HCT116 (cell line): ENCODE measurements at regions not wholly inside any gene's neighbourhood (a gene's known extent, or its start where the extent isn't known, plus 50 kb on each side); places are given as distances from the start of the nearest gene placed in this dataset.

Experiments
- ATAC-seq: fragments of 200-7000 bp; cut with Tn5 transposase; 2 replicates; pipeline ENCODE4 v1.9.1; 2020; ENCODE audit warnings: mild to moderate bottlenecking, moderate library complexity
- BruUV-seq: library from RNA; stranded (reverse); fragments of 400-500 nt; replicated peaks from 2 replicates; lab custom pipeline; 2021; lab: Mats Ljungman, UMichigan
- CTCF ChIA-PET: fragments of 300-600 bp; sonication (Branson Sonifier 250); formaldehyde crosslinking; loops from one replicate; lab custom pipeline; 2021; ENCODE audit warnings: antibody characterized with exemption; lab: Charles Lee
- POLR2A ChIA-PET: fragments of 300-600, 350-600 bp; sonication (Branson Sonifier 250); formaldehyde crosslinking; loops from one replicate; lab custom pipeline; 2021; ENCODE audit warnings: antibody characterized with exemption; lab: Charles Lee
- RAD21 ChIA-PET, 2 experiments: fragments of 300-600 bp; sonication (Branson Sonifier 250); formaldehyde crosslinking; loops; one replicate each; lab custom pipeline; 2023; ENCODE audit warnings: low total read pairs in 2 of 2; ENCODE audit not compliant: uncharacterized antibody in 2 of 2, unreplicated experiment in 2 of 2, low non-redundant PET in 1 of 2; lab: Charles Lee
- DNase-seq: peaks from one replicate; pipeline ENCODE4 v3.0.0-alpha.2; 2010; ENCODE audit warnings: low read depth, low spot score
- H2AFZ ChIP-seq: fragments of 200-600 bp; shearing (Covaris generic), sonication (generic); 2 replicates; pipeline ENCODE4 v1.6.1; 2017; ENCODE audit warnings: low read depth, mixed run types, mixed read lengths, antibody characterized with exemption, low read length; ENCODE audit not compliant: poor library complexity, severe bottlenecking
- H3K27ac ChIP-seq: 2 replicates; pipeline ENCODE4 v1.5.1; 2012; ENCODE audit warnings: low read depth, low read length
- H3K27me3 ChIP-seq: fragments of 200-600 bp; sonication (generic); 2 replicates; pipeline ENCODE4 v1.6.1; 2016; ENCODE audit warnings: mixed run types, low read length, mixed read lengths; ENCODE audit not compliant: insufficient read depth
- H3K36me3 ChIP-seq, 2 experiments: fragments of 200-500 bp in 1 of 2; fragments of 200-600 bp in 1 of 2; sonication (Bioruptor generic) in 1 of 2; sonication (generic) in 1 of 2; 2 replicates each; pipeline versions ENCODE4 v1.5.1 to v1.6.1; 2014 to 2016; ENCODE audit warnings: low read length in 2 of 2, inconsistent platforms in 1 of 2, mixed read lengths in 1 of 2, mixed run types in 1 of 2; ENCODE audit not compliant: insufficient read depth in 2 of 2, control insufficient read depth in 1 of 2
- H3K4me1 ChIP-seq, 2 experiments: fragments of 200-600 bp in 1 of 2; sonication (generic) in 1 of 2; 2 replicates each; pipeline versions ENCODE4 v1.5.1 to v1.6.1; 2012 to 2017; ENCODE audit warnings: low read length in 2 of 2, inconsistent platforms in 1 of 2, mild to moderate bottlenecking in 1 of 2, mixed read lengths in 1 of 2, mixed run types in 1 of 2, moderate library complexity in 1 of 2; ENCODE audit not compliant: insufficient read depth in 2 of 2, control insufficient read depth in 1 of 2
- H3K4me2 ChIP-seq: fragments of 200-600 bp; sonication (generic); 2 replicates; pipeline ENCODE4 v1.6.1; 2017; ENCODE audit warnings: mixed run types, low read length, mixed read lengths
- H3K4me3 ChIP-seq, 2 experiments: fragments of 200-600 bp in 1 of 2; sonication (generic) in 1 of 2; replicated peaks in 1 of 2; 2 replicates each; pipeline ENCODE4 v1.5.1; 2011 to 2016; ENCODE audit warnings: low read length in 2 of 2, control low read depth in 1 of 2, low read depth in 1 of 2, mild to moderate bottlenecking in 1 of 2, mixed read lengths in 1 of 2, mixed run types in 1 of 2
- H3K79me2 ChIP-seq: fragments of 200-600 bp; sonication (generic); 2 replicates; pipeline ENCODE4 v1.6.1; 2017; ENCODE audit warnings: mild to moderate bottlenecking, mixed run types, low read length, moderate library complexity, mixed read lengths; ENCODE audit not compliant: insufficient read depth
- H3K9ac ChIP-seq: fragments of 200-600 bp; sonication (generic); 2 replicates; pipeline ENCODE4 v1.6.1; 2016; ENCODE audit warnings: low read length, mixed read lengths
- H3K9me2 ChIP-seq: fragments of 200-600 bp; sonication (generic), shearing (Covaris generic); 2 replicates; pipeline ENCODE4 v1.6.1; 2017; ENCODE audit warnings: mixed run types, mild to moderate bottlenecking, moderate library complexity; ENCODE audit not compliant: insufficient read depth
- H3K9me3 ChIP-seq, 2 experiments: fragments of 200-500 bp in 1 of 2; fragments of 200-600 bp in 1 of 2; sonication (Bioruptor generic) in 1 of 2; sonication (generic) in 1 of 2; 2 replicates each; pipeline ENCODE4 v1.6.1; 2014 to 2017; ENCODE audit warnings: low read length in 2 of 2, mixed read lengths in 2 of 2, inconsistent platforms in 1 of 2, low read depth in 1 of 2, mild to moderate bottlenecking in 1 of 2, mixed run types in 1 of 2, moderate library complexity in 1 of 2; ENCODE audit not compliant: control insufficient read depth in 1 of 2, insufficient read depth in 1 of 2
- H4K20me1 ChIP-seq: fragments of 200-600 bp; sonication (generic), shearing (Covaris generic); 2 replicates; pipeline ENCODE4 v1.6.1; 2017; ENCODE audit warnings: mixed run types, mild to moderate bottlenecking, moderate library complexity; ENCODE audit not compliant: insufficient read depth
- CBX3 ChIP-seq: IDR thresholded peaks from 2 replicates; pipeline ENCODE4 v1.6.1; 2012; ENCODE audit warnings: low read depth
- CEBPB ChIP-seq: IDR thresholded peaks from 2 replicates; pipeline ENCODE4 v1.6.1; 2012; ENCODE audit warnings: low read depth
- EGR1 ChIP-seq: IDR thresholded peaks from 2 replicates; pipeline ENCODE4 v1.6.1; 2012; ENCODE audit warnings: low read depth
- ELF1 ChIP-seq: IDR thresholded peaks from 2 replicates; pipeline ENCODE4 v1.6.1; 2012; ENCODE audit warnings: low read depth, borderline replicate concordance
- EZH2 ChIP-seq: fragments of 200-600 bp; sonication (generic); IDR thresholded peaks from 2 replicates; pipeline ENCODE4 v1.6.1; 2017; ENCODE audit warnings: antibody characterized with exemption, mixed run types
- EZH2phosphoT487 ChIP-seq: fragments of 200-600 bp; IDR thresholded peaks from 2 replicates; pipeline ENCODE4 v1.6.1; 2018; ENCODE audit warnings: antibody characterized with exemption, borderline replicate concordance
- FOSL1 ChIP-seq: IDR thresholded peaks from 2 replicates; pipeline ENCODE4 v1.6.1; 2012; ENCODE audit warnings: low read depth
- JUND ChIP-seq: IDR thresholded peaks from 2 replicates; pipeline ENCODE4 v1.6.1; 2012
- POLR2A ChIP-seq: IDR thresholded peaks from 2 replicates; pipeline ENCODE4 v1.7.0; 2011; ENCODE audit warnings: borderline replicate concordance; ENCODE audit not compliant: insufficient read depth, insufficient read length; ENCODE audit errors: extremely low read depth
- POLR2AphosphoS5 ChIP-seq: IDR thresholded peaks from 2 replicates; pipeline ENCODE4 v1.6.1; 2011; ENCODE audit warnings: mild to moderate bottlenecking, low read depth, low read length, moderate library complexity
- SIN3A ChIP-seq: IDR thresholded peaks from 2 replicates; pipeline ENCODE4 v1.6.1; 2012; ENCODE audit warnings: low read depth
- SP1 ChIP-seq: IDR thresholded peaks from 2 replicates; pipeline ENCODE4 v1.6.1; 2012; ENCODE audit warnings: low read depth
- SRF ChIP-seq: IDR thresholded peaks from 2 replicates; pipeline ENCODE4 v1.6.1; 2012; ENCODE audit warnings: low read depth
- ZFX ChIP-seq: fragments of 450-650 bp; IDR thresholded peaks from 2 replicates; pipeline ENCODE4 v1.6.1; 2017
- intact Hi-C: fragments of 100-400 bp; cut with micrococcal nuclease; formaldehyde crosslinking; loops from 2 replicates; pipeline ENCODE4 v1.10.0; 2022
- TF ChIP-seq, protein P1 (sequence below): IDR thresholded peaks from 2 replicates; pipeline ENCODE4 v1.6.1; 2012; ENCODE audit warnings: low read depth
- TF ChIP-seq, protein P2 (sequence below), 3 experiments: fragments of 200-600 bp in 1 of 3; sonication (generic) in 1 of 3; IDR thresholded peaks in 2 of 3; conservative IDR thresholded peaks in 1 of 3; 2 replicates each; pipeline ENCODE4 v1.5.1; 2012 to 2017; ENCODE audit warnings: low read depth in 2 of 3, low read length in 2 of 3, antibody characterized with exemption in 1 of 3, borderline replicate concordance in 1 of 3, control low read depth in 1 of 3, mild to moderate bottlenecking in 1 of 3, mixed read lengths in 1 of 3, mixed run types in 1 of 3, moderate library complexity in 1 of 3; ENCODE audit not compliant: insufficient read depth in 1 of 3
- TF ChIP-seq, protein P3 (sequence below): IDR thresholded peaks from 2 replicates; pipeline ENCODE4 v1.6.1; 2012
- TF ChIP-seq, protein P4 (sequence below): IDR thresholded peaks from 2 replicates; pipeline ENCODE4 v1.6.1; 2011; ENCODE audit warnings: mild to moderate bottlenecking, low read length, moderate library complexity; ENCODE audit not compliant: insufficient replicate concordance; ENCODE audit errors: extremely low read depth
- TF ChIP-seq, protein P5 (sequence below): IDR thresholded peaks from 2 replicates; pipeline ENCODE4 v1.6.1; 2012

DNA sequence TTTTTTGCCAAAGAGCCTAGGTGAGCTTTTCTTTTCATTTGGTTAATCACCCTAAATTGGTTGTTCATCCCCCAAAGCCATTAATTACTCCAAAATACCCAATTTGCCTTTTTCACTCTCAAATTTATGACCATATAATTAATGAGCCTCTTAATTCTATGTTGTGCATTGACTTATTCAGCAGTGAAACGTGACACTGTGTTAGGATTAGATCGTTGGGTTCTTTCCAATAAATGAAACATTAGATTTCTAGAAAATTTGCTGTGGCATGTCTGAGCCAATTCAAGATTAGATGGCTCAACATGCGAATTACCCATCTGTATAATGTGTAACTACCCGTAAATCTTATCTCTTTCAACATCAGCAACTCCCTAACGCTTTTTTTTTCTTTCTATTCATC lies 273.4 kb downstream of the BMP4 start:
- Histone ChIP-seq H3K27me3 (no peaks in the 10 kb centered on the region), H3K4me2 (no peak overlapping the region), H3K79me2 (no peaks in the 10 kb centered on the region), H3K36me3 (no peaks in the 10 kb centered on the region), H3K4me1 (no peaks in the 10 kb centered on the region), H3K4me3 (no peak overlapping the region), H2AFZ (no peak overlapping the region), H3K27ac (no peak overlapping the region), H3K9me2 (no peaks in the 10 kb centered on the region), H3K9me3 (no peaks in the 10 kb centered on the region), H4K20me1 (no peaks in the 10 kb centered on the region), H3K9ac (no peak overlapping the region)
- ChIA-PET POLR2A (no interaction called here), RAD21 (no interaction called here), CTCF (no interaction called here)
- TF ChIP-seq ZFX (no peak), SP1 (no peak), ELF1 (no peak), EGR1 (no peak), POLR2AphosphoS5 (no peak), FOSL1 (no peak), SIN3A (no peak), SRF (no peak), EZH2phosphoT487 (no peak), JUND (no peak), CBX3 (no peak), CEBPB (no peak), POLR2A (no peak), EZH2 (no peak)
- TF ChIP-seq, protein P1, sequence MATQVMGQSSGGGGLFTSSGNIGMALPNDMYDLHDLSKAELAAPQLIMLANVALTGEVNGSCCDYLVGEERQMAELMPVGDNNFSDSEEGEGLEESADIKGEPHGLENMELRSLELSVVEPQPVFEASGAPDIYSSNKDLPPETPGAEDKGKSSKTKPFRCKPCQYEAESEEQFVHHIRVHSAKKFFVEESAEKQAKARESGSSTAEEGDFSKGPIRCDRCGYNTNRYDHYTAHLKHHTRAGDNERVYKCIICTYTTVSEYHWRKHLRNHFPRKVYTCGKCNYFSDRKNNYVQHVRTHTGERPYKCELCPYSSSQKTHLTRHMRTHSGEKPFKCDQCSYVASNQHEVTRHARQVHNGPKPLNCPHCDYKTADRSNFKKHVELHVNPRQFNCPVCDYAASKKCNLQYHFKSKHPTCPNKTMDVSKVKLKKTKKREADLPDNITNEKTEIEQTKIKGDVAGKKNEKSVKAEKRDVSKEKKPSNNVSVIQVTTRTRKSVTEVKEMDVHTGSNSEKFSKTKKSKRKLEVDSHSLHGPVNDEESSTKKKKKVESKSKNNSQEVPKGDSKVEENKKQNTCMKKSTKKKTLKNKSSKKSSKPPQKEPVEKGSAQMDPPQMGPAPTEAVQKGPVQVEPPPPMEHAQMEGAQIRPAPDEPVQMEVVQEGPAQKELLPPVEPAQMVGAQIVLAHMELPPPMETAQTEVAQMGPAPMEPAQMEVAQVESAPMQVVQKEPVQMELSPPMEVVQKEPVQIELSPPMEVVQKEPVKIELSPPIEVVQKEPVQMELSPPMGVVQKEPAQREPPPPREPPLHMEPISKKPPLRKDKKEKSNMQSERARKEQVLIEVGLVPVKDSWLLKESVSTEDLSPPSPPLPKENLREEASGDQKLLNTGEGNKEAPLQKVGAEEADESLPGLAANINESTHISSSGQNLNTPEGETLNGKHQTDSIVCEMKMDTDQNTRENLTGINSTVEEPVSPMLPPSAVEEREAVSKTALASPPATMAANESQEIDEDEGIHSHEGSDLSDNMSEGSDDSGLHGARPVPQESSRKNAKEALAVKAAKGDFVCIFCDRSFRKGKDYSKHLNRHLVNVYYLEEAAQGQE, result no peak
- TF ChIP-seq, protein P2, sequence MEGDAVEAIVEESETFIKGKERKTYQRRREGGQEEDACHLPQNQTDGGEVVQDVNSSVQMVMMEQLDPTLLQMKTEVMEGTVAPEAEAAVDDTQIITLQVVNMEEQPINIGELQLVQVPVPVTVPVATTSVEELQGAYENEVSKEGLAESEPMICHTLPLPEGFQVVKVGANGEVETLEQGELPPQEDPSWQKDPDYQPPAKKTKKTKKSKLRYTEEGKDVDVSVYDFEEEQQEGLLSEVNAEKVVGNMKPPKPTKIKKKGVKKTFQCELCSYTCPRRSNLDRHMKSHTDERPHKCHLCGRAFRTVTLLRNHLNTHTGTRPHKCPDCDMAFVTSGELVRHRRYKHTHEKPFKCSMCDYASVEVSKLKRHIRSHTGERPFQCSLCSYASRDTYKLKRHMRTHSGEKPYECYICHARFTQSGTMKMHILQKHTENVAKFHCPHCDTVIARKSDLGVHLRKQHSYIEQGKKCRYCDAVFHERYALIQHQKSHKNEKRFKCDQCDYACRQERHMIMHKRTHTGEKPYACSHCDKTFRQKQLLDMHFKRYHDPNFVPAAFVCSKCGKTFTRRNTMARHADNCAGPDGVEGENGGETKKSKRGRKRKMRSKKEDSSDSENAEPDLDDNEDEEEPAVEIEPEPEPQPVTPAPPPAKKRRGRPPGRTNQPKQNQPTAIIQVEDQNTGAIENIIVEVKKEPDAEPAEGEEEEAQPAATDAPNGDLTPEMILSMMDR (IDR thresholded peaks at IDR 0.05 in 2 of 3, conservative IDR thresholded peaks at IDR 0.05 in 1 of 3; ENCODE audit: borderline replicate concordance in 1 of 3, insufficient read depth in 1 of 3, low read depth in 2 of 3, low read length in 2 of 3), result no peak
- TF ChIP-seq, protein P3, sequence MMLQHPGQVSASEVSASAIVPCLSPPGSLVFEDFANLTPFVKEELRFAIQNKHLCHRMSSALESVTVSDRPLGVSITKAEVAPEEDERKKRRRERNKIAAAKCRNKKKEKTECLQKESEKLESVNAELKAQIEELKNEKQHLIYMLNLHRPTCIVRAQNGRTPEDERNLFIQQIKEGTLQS, result no peak
- TF ChIP-seq, protein P4, sequence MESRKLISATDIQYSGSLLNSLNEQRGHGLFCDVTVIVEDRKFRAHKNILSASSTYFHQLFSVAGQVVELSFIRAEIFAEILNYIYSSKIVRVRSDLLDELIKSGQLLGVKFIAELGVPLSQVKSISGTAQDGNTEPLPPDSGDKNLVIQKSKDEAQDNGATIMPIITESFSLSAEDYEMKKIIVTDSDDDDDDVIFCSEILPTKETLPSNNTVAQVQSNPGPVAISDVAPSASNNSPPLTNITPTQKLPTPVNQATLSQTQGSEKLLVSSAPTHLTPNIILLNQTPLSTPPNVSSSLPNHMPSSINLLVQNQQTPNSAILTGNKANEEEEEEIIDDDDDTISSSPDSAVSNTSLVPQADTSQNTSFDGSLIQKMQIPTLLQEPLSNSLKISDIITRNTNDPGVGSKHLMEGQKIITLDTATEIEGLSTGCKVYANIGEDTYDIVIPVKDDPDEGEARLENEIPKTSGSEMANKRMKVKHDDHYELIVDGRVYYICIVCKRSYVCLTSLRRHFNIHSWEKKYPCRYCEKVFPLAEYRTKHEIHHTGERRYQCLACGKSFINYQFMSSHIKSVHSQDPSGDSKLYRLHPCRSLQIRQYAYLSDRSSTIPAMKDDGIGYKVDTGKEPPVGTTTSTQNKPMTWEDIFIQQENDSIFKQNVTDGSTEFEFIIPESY, result no peak
- TF ChIP-seq, protein P5, sequence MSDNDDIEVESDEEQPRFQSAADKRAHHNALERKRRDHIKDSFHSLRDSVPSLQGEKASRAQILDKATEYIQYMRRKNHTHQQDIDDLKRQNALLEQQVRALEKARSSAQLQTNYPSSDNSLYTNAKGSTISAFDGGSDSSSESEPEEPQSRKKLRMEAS, result no peak
- no TSS peak for BruUV-seq
- intact Hi-C loops, result no loop called here
- DNase-seq, result no peak
- no peak for ATAC-seq
